Bronchial epithelial cell (primary cell): ENCODE measurements at regions not wholly inside any gene's neighbourhood (a gene's known extent, or its start where the extent isn't known, plus 50 kb on each side); places are given as distances from the start of the nearest gene placed in this dataset.

Source experiments
- DNase-seq: peaks from one replicate; pipeline ENCODE4 v3.0.0-alpha.2; 2010; ENCODE audit warnings: low read depth
- FAIRE-seq: peaks from 2 replicates; lab custom pipeline; 2011; peaks lifted over from hg19 to GRCh38; lab: Jason Lieb, UNC
- H3K27me3 ChIP-seq: 2 replicates; pipeline ENCODE4 v1.5.1; 2011; ENCODE audit warnings: low read length; ENCODE audit not compliant: control insufficient read depth, insufficient read depth
- H3K36me3 ChIP-seq: 2 replicates; pipeline ENCODE4 v1.5.1; 2011; ENCODE audit warnings: low read length; ENCODE audit not compliant: control insufficient read depth, insufficient read depth
- H3K4me3 ChIP-seq: 2 replicates; pipeline ENCODE4 v1.5.1; 2011; ENCODE audit warnings: mild to moderate bottlenecking, low read depth, low read length, control low read depth
- CTCF ChIP-seq: IDR thresholded peaks from 2 replicates; pipeline ENCODE4 v1.5.1; 2011; ENCODE audit warnings: mild to moderate bottlenecking, moderate library complexity, low read length, control low read depth, inconsistent platforms; ENCODE audit not compliant: insufficient read depth, severe bottlenecking

DNA sequence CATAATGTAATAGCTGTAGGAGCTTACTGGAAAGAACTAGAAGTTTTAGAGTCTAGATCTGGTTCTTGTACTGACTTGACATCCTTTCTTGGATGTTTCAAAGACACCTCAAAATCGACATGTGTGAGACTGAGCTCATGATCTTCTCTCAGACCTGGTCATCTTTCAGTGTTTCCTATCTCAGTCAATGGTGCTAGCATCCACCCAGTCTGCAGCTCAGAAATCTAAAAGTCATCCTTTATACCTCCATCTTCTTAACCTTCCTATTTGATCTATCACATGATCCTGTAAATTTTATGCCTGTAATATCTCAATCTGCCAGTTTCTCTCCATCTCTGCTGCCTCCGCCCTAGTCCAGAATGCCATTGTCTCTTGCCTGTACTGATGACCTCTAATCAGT is 301.9 kb upstream of the PITX2 start:
- FAIRE-seq = no peak

DNA sequence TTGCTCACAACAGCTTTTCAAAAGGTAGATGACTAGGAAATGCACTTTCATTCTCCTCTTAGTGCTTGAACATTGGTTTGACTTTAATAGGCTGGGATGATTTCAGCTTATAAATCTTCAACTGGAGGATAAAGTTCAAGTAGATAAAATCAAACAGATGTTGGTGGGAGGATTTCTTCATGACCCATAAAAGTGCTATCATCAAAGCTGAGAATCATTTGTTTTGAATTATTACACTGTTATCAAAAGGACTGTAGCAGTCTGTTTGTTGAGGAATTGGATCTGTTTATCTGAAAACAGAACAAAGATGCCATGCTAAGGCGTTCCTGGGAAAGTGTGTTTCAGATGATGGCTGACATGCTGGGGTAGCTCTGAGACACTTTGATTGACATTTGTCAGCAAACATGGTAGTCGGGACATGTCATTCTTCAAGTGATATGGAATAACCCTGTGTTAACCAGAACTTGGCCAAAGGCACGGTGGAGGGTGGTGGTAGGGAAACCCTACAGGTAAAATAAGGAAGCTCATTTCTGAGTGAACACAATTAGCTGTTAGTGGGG is 304.0 kb upstream of the PITX2 start:
- Histone ChIP-seq H3K27me3 (no peaks in the 10 kb centered on the region), H3K4me3 (no peak overlapping the region), H3K36me3 (no peaks in the 10 kb centered on the region)
- FAIRE-seq = no peak
- DNase-seq = no peak
- no peak for TF ChIP-seq CTCF

More for the DNA sequence above, 301.9 kb upstream of the PITX2 start:
- H3K27me3 ChIP-seq = no peaks in the 10 kb centered on the region
- H3K36me3 ChIP-seq = no peaks in the 10 kb centered on the region
- TF ChIP-seq CTCF = no peak
- DNase-seq = no peak
- no peak overlapping the region for H3K4me3 ChIP-seq

DNA sequence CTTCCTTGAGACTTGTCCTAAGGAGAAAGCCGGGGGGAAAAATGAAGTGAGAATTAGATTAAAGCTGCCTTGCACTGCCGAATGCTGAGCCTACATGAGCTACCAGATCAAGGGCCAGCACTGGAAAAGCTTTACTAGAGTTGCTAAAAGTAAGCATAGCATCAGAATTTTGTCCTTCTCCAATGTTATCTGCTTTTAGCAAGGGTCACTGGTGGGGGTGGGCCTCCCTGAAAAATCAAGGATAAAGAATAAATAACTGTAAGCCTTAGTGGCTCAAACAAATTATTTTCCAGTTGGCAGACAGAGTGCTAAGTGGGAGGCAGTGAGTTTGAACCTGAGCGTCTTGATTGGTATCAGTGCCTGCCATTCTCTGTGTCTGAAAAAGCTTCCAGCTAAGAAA is 310.5 kb upstream of the PITX2 start:
- FAIRE-seq (no peak), DNase-seq (no peak)
- TF ChIP-seq CTCF = no peak
- H3K4me3 ChIP-seq = no peak overlapping the region
- no peaks in the 10 kb centered on the region for H3K27me3 ChIP-seq
- H3K36me3 ChIP-seq = no peaks in the 10 kb centered on the region

- H3K27me3 ChIP-seq = no peaks in the 10 kb centered on the region
- H3K36me3 ChIP-seq = no peaks in the 10 kb centered on the region
- FAIRE-seq (no peak), DNase-seq (peak; percentile 12)
- no peak for TF ChIP-seq CTCF
- H3K4me3 ChIP-seq = no peak overlapping the region
Observed at GRCh38 chr4:110944501-110944900, 321.6 kb upstream of the PITX2 start.

- Histone ChIP-seq H3K4me3 (no peak overlapping the region), H3K27me3 (no peaks in the 10 kb centered on the region), H3K36me3 (no peaks in the 10 kb centered on the region)
- FAIRE-seq (no peak), DNase-seq (no peak)
- no peak for TF ChIP-seq CTCF
Observed at GRCh38 chr4:110945600-110945999, 322.7 kb upstream of the PITX2 start.

GRCh38 chr4:110949542-110949941 is 326.7 kb upstream of the PITX2 start:
- DNase-seq (no peak), FAIRE-seq (no peak)
- TF ChIP-seq CTCF = no peak
- Histone ChIP-seq H3K36me3 (no peaks in the 10 kb centered on the region), H3K4me3 (no peak overlapping the region), H3K27me3 (no peaks in the 10 kb centered on the region)
